NOMO-1 (cell line): ENCODE measurements at regions not wholly inside any gene's neighbourhood (a gene's known extent, or its start where the extent isn't known, plus 50 kb on each side); places are given as distances from the start of the nearest gene placed in this dataset.
"Not testable (repeated sequence)": the region's sequence is repeated elsewhere in the genome, so short reads cannot be mapped to it uniquely, and the experiment has no call there.

ENCODE experiments used
- DNase-seq, 2 experiments: peaks; one replicate each; lab custom pipeline; 2025; ENCODE audit not compliant: unreplicated experiment in 2 of 2; lab: John Stamatoyannopoulos, UW

- DNase-seq: no peak
These were observed 241.4 kb upstream of the DGKB start for GRCh38 chr7:15143936-15144335.

- no peak for DNase-seq
These were observed 240.6 kb upstream of the DGKB start for GRCh38 chr7:15143121-15143520.

DNA sequence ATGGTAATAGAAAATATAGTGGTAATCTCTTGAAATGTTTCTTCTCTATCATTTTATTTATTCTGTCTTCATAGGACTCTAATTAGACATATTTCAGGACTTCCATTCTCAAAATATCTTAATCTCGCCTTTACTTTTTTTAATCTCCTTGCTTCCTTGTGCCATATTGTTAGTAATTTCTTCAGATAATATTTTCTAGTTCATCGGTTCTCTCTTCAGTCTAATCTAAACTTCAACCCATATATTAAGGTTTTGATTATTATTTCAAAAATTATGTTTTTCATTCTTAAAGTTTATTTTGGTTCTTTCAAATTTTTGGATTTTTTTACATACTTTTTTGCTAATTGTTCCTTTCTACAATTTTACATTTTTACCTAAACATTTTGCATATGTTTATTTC, 237.9 kb upstream of the DGKB start:
- no peak for DNase-seq

DNA sequence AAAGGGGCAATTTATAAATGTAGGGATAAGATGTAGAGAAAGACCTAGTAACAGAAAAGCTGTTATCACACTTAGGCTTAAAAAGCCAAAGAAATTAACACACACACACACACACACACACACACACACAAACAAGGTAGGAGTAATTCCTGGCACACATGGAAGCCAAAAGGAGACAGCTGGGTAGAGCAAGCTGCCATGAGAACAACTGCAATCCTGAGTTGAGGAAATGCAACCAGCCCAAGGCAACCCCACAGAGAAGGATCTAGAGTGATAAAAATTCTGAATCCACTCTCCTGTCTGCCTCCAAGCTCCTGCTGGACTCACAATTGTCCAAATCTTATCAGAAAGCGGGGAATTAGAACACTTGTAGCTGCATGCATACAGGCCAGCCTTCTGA, 229.1 kb upstream of the DGKB start:
- no peak for DNase-seq

DNA sequence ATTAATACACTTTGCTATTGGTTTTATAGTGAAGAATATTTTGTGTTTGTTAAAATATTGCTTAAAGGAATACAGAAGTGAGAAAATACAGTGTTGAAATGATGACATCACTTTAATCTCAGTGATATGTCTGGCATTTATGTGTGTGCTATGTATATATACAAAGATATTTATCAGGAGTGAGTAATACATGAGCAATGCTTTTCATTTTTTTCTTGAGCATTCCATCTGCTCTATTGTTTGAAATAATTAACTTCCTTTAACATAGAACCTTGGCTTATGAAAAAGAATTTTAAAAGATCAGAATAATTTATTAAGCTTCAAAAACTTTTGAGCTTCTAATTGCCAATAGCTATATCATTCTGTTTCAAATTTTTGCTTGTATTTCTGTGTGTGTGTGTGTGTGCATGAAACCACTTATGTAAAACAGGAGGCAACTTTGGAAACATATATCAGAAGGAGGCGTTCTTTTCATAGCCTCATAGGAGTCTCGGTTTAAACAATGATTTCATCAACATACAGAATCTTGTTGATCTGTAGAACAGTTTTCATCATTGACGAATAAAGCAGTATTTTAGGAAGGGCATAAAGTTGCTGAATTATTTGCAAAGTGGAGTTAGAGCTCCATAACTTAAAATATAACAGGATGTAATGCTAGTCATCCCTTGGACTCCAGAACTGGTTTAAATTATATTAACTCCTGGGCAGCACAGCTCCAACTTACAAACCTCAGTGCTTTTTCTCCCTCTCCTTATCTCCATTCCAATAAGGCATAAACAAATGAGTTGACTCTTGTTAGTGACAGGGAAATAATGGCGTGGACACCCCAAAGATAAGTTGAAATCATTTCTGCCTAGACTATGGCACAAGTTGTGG, 228.4 kb upstream of the DGKB start:
- DNase-seq: no peak

- no peak for DNase-seq
These were observed 226.2 kb upstream of the DGKB start for GRCh38 chr7:15128716-15129115.

GRCh38 chr7:15126653-15127052, 224.1 kb upstream of the DGKB start:
- DNase-seq: not testable (repeated sequence)

- no peak for DNase-seq
These were observed 221.3 kb upstream of the DGKB start for GRCh38 chr7:15123901-15124300.

DNA sequence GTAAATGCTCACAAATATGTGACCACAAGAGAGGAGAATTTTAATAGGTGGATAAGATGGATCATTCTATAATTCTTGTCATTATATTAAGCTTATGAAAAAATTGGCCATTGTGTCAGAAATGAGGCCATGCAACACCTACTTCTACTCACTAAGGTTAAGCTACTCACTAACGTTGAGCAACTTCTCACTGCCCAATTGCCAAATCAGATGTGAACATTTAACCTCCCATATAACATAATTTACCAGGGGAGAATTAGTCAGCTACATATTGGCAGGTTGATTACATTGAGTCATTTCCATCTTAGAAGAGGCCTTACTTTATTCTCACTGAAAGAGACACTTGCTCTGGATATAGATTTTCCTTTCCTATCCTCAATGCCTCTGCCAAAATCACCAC, 211.2 kb upstream of the DGKB start:
- no peak for DNase-seq

DNA sequence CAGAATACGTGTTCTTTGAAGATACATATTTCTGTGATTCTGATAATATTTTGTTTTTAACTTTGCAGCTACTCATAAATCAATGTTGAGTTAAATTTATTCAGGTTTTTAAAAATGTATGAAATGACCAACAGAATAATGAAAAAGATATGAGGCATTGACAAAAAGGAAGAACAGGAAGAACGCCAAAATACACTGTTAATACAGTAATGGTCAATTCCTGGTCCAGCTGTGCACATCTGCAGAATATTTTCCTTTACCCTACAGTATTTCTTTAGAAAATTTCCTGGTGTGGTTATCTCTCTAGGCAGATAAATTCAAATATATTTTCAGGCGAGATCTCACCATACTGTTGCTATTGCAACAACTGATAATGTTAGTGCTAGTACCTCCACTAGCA, 203.2 kb upstream of the DGKB start:
- DNase-seq: no peak

DNA sequence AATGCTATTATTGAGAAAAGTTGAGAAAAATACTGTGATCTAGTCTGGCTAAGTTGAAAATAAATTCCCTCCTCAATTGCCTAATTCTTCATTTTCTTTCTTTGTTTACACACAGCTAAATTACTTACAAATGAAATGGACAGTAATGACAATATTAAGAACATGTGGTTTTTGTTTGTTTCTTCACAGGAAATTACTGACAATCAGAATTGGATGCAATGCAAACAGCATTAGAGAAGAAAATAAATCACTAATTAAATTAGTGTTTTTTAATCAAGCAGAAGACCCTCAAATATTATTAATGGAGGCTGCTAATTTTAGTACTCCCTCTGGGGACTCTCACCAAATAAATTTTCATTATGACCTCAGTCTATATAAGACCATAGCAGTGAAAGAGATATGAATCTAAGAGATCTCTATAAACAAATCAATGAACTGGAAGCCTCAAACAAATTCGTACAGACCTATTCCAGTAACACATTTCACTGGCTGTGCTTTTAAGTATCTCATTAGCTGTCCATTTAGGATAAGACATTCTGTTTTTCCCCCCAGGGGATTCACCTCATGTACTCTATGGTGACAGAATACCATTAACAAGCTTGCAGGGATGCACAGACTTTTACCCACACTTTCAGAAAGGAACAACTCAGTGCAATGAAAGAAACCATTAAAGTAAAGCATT, 202.0 kb upstream of the DGKB start:
- DNase-seq: no peak

- no peak for DNase-seq
These were observed 196.5 kb upstream of the DGKB start for GRCh38 chr7:15099074-15099473.

DNA sequence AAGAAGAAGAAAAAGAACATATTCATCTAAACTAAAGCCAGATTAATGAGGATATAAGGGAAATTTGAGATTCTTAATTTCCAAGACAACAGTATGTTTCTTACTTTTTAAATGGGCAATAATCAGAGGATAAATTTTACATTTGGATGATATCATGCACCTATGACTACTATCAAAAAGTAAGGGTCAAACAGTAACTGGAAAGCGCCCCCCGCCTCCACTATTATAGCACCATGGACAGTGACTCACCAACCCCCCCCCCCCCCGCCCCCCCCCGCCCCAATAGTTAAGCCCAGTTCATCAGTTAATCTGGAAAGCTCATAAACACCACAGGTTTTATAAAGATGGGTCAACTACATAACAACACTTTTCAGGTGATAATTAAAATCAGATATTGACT, 194.3 kb upstream of the DGKB start:
- DNase-seq: no peak

- DNase-seq: no peak
These were observed 192.4 kb upstream of the DGKB start for GRCh38 chr7:15094989-15095388.

DNA sequence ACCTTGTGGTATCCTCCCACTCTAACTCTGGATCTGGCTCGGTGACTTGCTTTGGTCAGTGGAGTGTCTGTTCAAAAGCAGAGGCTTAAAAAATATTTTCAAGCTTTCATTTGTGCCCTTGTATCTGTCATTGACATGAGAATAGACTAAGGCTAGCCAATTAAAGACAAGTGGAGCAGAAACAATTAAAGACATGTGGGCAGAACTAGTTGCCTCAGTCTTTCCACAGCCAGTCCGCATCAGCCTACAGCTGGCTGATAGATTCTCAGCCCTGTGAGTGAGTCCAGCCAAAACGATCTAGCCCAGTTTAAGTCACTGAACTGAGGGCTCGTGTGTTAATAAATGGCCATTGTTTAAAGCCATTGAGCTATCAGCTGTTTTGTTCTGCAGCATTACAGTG, 185.2 kb upstream of the DGKB start:
- DNase-seq: no peak

- no peak for DNase-seq
These were observed 184.3 kb upstream of the DGKB start for GRCh38 chr7:15086862-15087261.

GRCh38 chr7:15086131-15086611, 183.6 kb upstream of the DGKB start:
- no peak for DNase-seq

- DNase-seq: no peak
These were observed 182.8 kb upstream of the DGKB start for GRCh38 chr7:15085366-15085765.

- no peak for DNase-seq
These were observed 181.8 kb upstream of the DGKB start for GRCh38 chr7:15084368-15084767.

DNA sequence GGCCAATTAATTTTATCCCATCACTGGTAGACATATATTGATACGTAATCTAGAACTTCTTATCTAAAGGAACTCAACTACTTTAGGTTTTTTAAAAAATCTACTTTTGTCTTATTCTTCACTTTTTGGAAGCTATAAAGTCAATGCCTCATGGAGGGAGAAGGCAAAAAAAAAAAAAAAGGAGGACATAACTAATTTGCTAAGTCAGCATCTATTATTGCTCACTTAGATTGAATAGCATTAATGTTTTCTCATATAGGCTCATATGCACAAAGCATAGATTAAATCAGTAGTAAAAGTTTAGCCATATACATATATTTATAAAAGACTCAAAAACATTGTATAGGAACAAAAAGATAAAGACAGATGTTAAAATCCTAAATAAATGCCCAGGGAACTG, 179.3 kb upstream of the DGKB start:
- DNase-seq: no peak

DNA sequence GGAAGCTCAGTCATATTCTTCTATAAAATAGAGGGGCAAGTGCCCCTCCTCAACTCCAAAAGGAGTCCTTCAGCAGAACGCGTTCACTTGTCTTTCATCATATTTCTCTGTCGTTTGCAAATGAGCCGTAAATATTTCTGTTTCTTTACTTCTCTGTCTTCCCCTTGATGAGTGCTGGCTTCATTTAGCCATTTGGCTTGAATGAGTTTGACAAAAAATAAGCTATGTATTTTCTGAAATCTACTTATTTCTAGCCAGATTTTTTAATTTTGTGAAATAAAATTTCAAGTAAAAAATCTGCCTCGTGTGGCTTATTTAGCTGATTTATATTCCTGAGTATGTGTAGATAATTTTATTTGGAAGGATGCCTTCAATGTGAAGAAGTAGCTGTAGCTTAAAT, 170.8 kb upstream of the DGKB start:
- no peak for DNase-seq

DNA sequence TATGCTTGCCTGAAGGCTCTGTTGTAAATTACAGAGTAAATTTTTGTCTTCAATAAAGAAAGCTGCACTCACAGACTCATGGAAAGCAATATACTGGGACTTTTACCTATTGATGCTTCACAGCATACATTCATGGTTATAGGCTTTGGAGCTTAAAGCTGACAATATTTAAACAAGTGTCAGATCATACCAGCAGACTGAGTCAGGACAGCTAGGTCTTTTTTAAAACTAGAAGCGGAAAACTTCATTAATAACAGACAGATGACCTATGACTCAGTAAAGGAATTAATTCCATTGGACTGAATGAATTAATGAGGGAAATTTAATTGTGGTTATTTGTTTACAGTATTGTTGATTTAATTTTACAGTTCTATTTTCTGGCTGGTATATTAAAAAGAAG, 165.8 kb upstream of the DGKB start:
- no peak for DNase-seq
